Stomach (tissue), 8 donors: ENCODE measurements at regions not wholly inside any gene's neighbourhood (a gene's known extent, or its start where the extent isn't known, plus 50 kb on each side); places are given as distances from the start of the nearest gene placed in this dataset.

ENCODE experiments used
- DNase-seq, 2 donors: peaks; one replicate each; pipeline versions ENCODE4 v3.0.0 to v3.0.0-alpha.2; 2013 to 2019
- H3K27ac ChIP-seq, 5 donors: fragments of 200-600 bp in 4 of 5; sonication (generic) in 4 of 5; one replicate each; pipeline ENCODE4 v1.5.1; 2013 to 2019; ENCODE audit warnings: mild to moderate bottlenecking in 1 of 5, moderate library complexity in 1 of 5
- H3K27me3 ChIP-seq, 3 donors: fragments of 200-600 bp; sonication (generic); one replicate each; pipeline ENCODE4 v1.5.1; 2017 to 2019; ENCODE audit warnings: mixed run types in 1 of 3
- H3K36me3 ChIP-seq, 4 donors: fragments of 200-600 bp; sonication (generic); 1 replicate in 3 of 4; 2 replicates in 1 of 4; pipeline ENCODE4 v1.5.1; 2016 to 2019
- H3K4me1 ChIP-seq, 4 donors: fragments of 200-600 bp; sonication (generic); one replicate each; pipeline ENCODE4 v1.5.1; 2016 to 2019
- H3K4me3 ChIP-seq, 4 donors: fragments of 200-600 bp; sonication (generic) in 3 of 4; one replicate each; pipeline ENCODE4 v1.5.1; 2016 to 2019; ENCODE audit warnings: mild to moderate bottlenecking in 1 of 4
- H3K9me3 ChIP-seq, 4 donors: fragments of 200-600 bp; sonication (generic); one replicate each; pipeline ENCODE4 v1.5.1; 2016 to 2019
- CTCF ChIP-seq, 7 experiments: fragments of 450-650 bp in 4 of 7; fragments of 200-600 bp in 3 of 7; sonication (generic) in 3 of 7; IDR thresholded peaks; one replicate each; pipeline ENCODE4 v1.5.1; 2016 to 2019; ENCODE audit warnings: antibody characterized with exemption in 7 of 7, control low read depth in 2 of 7, mild to moderate bottlenecking in 1 of 7
- EP300 ChIP-seq: sonication (generic); formaldehyde crosslinking; IDR thresholded peaks from one replicate; pipeline ENCODE4 v1.6.1; 2017; ENCODE audit warnings: antibody characterized with exemption
- POLR2A ChIP-seq, 4 donors: fragments of 450-650 bp; IDR thresholded peaks; one replicate each; pipeline ENCODE4 v1.6.1; 2016; ENCODE audit warnings: antibody characterized with exemption in 4 of 4, control low read depth in 2 of 4, mild to moderate bottlenecking in 1 of 4, moderate library complexity in 1 of 4
- POLR2AphosphoS5 ChIP-seq, 3 donors: sonication (generic); formaldehyde crosslinking; IDR thresholded peaks; one replicate each; pipeline ENCODE4 v1.6.1; 2016; ENCODE audit warnings: antibody characterized with exemption in 3 of 3
- WGBS, 5 donors: extraction: QIAGEN DNeasy Blood & Tissue Kit in 3 of 5; methylation state at CpG; one replicate each; pipeline versions ENCODE4 v1.1.5 to v1.1.7; 2013 to 2018; 5-methylcytosine and 5-hydroxymethylcytosine counted together
- intact Hi-C: fragments of 100-400 bp; cut with DNase I; formaldehyde crosslinking; loops from one replicate; pipeline ENCODE4 v1.15.1; 2023; ENCODE audit warnings: low total_unique reads
- donor health status: healthy with polysubstance abuse.
- donor health status: Bipolar disorder and iron deficiency.
- donor health status: healthy.

GRCh38 chr15:69700380-69700779 lies 247.8 kb downstream of the RPLP1 start:
- Histone ChIP-seq H3K36me3 (no peaks in the 10 kb centered on the region), H3K4me3 (no peak overlapping the region), H3K4me1 (peaks cover 0 to 15% (median 0%) of the 10 kb centered on the region in 4 donors), H3K27me3 (no peaks in the 10 kb centered on the region), H3K9me3 (peaks cover 0 to 5% (median 0%) of the 10 kb centered on the region in 4 donors), H3K27ac (no peak overlapping the region)
- WGBS, 5 donors = 87 to 95% (median 94%) methylated on average over 3 of the region's 3 CpGs
- intact Hi-C loops = no loop called here
- no peak for TF ChIP-seq POLR2AphosphoS5 (IDR thresholded peaks at IDR 0.05)
- DNase-seq = no peak

GRCh38 chr15:69701198-69701597 lies 248.6 kb downstream of the RPLP1 start:
- no peak for TF ChIP-seq EP300
- TF ChIP-seq CTCF (IDR thresholded peaks at IDR 0.05) = no peak
- no peak for TF ChIP-seq POLR2AphosphoS5 (IDR thresholded peaks at IDR 0.05)
- TF ChIP-seq POLR2A (IDR thresholded peaks at IDR 0.05) = no peak
- intact Hi-C loops = no loop called here
- WGBS, 5 donors = 88 to 98% (median 89%) methylated on average over 3 of the region's 3 CpGs
- Histone ChIP-seq H3K9me3 (peaks cover 0 to 5% (median 0%) of the 10 kb centered on the region in 4 donors), H3K36me3 (no peaks in the 10 kb centered on the region), H3K4me1 (peaks cover 0 to 15% (median 0%) of the 10 kb centered on the region in 4 donors), H3K4me3 (no peak overlapping the region), H3K27me3 (no peaks in the 10 kb centered on the region), H3K27ac (no peak overlapping the region)
- no peak for DNase-seq

- peak in 1 of 2 donors; percentile 48 for DNase-seq
- TF ChIP-seq EP300 (no peak), POLR2A (IDR thresholded peaks at IDR 0.05) (no peak), CTCF (IDR thresholded peaks at IDR 0.05) (no peak), POLR2AphosphoS5 (IDR thresholded peaks at IDR 0.05) (no peak)
- H3K4me3 ChIP-seq = no peak overlapping the region
- WGBS, 5 donors = 62 to 78% (median 64%) methylated on average over 9 of the region's 9 CpGs
- H3K27ac ChIP-seq = no peak overlapping the region
- H3K27me3 ChIP-seq = no peaks in the 10 kb centered on the region
- intact Hi-C loops = no loop called here
- peaks cover 0 to 18% (median 10%) of the 10 kb centered on the region in 4 donors for H3K9me3 ChIP-seq
- no peaks in the 10 kb centered on the region for H3K36me3 ChIP-seq
- peaks cover 0 to 15% (median 0%) of the 10 kb centered on the region in 4 donors for H3K4me1 ChIP-seq
Observed at GRCh38 chr15:69703532-69704187, 251.0 kb downstream of the RPLP1 start.

GRCh38 chr15:69704229-69704628 lies 251.6 kb downstream of the RPLP1 start:
- intact Hi-C loops = no loop called here

More at GRCh38 chr15:69704229-69704628, 251.6 kb downstream of the RPLP1 start:
- H3K27ac ChIP-seq = no peak overlapping the region
- TF ChIP-seq CTCF (IDR thresholded peaks at IDR 0.05) (no peak), EP300 (no peak), POLR2A (IDR thresholded peaks at IDR 0.05) (no peak), POLR2AphosphoS5 (IDR thresholded peaks at IDR 0.05) (no peak)
- H3K4me3 ChIP-seq = no peak overlapping the region
- no peaks in the 10 kb centered on the region for H3K27me3 ChIP-seq
- H3K4me1 ChIP-seq = peaks cover 0 to 15% (median 0%) of the 10 kb centered on the region in 4 donors
- H3K9me3 ChIP-seq = peaks cover 0 to 23% (median 14%) of the 10 kb centered on the region in 4 donors
- WGBS, 5 donors = 53 to 78% (median 76%) methylated on average over 3 of the region's 3 CpGs
- H3K36me3 ChIP-seq = no peaks in the 10 kb centered on the region
- no peak for DNase-seq
